ENCODE measurements at regions not wholly inside any gene's neighbourhood (a gene's known extent, or its start where the extent isn't known, plus 50 kb on each side); places are given as distances from the start of the nearest gene placed in this dataset.

DNA sequence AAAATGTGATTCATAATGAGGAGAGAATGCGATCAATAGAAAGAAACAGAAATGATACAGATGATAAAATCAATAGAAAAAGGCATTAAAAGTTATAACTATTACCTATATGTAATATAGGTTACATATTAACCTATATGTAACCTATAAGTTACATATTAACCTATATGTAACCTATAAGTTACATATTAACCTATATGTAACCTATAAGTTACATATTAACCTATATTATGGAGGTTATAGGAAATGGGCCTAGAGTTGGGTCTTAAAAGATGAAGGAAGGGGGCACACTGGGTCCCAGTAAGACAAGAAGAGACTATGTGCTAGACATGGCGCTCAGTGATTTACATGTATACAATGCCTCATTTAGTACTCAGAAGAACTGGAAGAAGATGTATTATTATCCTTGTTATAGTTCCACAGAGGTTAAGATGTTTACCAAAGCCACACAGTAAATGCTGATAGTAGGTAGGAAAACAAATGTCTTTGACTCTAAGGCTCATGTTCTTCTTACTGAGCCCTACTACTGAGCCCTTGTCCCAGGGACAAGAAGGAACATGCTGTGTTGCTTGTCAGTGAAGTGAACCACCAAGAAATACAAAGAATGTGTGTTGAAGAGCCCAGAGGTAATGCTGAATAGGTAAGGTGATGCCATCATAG is 444.6 kb upstream of the PLXNA2 start:
- TF ChIP-seq, protein P1, sequence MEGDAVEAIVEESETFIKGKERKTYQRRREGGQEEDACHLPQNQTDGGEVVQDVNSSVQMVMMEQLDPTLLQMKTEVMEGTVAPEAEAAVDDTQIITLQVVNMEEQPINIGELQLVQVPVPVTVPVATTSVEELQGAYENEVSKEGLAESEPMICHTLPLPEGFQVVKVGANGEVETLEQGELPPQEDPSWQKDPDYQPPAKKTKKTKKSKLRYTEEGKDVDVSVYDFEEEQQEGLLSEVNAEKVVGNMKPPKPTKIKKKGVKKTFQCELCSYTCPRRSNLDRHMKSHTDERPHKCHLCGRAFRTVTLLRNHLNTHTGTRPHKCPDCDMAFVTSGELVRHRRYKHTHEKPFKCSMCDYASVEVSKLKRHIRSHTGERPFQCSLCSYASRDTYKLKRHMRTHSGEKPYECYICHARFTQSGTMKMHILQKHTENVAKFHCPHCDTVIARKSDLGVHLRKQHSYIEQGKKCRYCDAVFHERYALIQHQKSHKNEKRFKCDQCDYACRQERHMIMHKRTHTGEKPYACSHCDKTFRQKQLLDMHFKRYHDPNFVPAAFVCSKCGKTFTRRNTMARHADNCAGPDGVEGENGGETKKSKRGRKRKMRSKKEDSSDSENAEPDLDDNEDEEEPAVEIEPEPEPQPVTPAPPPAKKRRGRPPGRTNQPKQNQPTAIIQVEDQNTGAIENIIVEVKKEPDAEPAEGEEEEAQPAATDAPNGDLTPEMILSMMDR (IDR thresholded peaks at IDR 0.05), result no peak
- Mint-ChIP-seq H3K9me3 (no peaks in the 10 kb centered on the region), H3K4me3 (no peak overlapping the region), H3K27me3 (peaks cover 8% of the 10 kb centered on the region), H3K27ac (no peak overlapping the region), H3K4me1 (ENCODE audit: low read depth) (no peaks in the 10 kb centered on the region), H3K36me3 (ENCODE audit: low read depth) (no peaks in the 10 kb centered on the region)
- CTCF ChIA-PET, result no interaction called here
- ATAC-seq (no peak), DNase-seq (no peak)
- intact Hi-C loops (cut with micrococcal nuclease), result no loop called here
- POLR2A ChIA-PET, result no interaction called here

DNA sequence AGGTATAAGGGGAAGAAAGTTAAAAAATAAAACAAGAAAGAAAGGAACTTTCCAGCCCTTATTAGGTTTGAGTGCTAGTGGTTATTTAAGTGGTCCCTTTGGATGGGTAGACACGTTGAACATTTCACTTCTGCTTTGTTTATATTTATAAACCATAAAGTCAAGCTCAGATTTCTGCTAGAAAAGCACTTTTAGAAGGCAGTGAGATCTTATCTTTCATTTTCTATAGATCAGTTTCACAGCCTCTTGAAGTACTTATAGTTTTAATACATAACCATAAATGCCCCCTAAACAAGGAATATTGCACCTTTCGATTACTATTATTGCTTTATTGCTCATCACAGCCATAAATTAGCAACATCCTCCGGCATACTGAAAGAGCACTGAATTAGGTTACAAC is 446.8 kb upstream of the PLXNA2 start:
- H3K4me3 Mint-ChIP-seq, result no peak overlapping the region
- intact Hi-C loops (cut with micrococcal nuclease), result no loop called here
- POLR2A ChIA-PET, result no interaction called here
- H3K27me3 Mint-ChIP-seq, result peaks cover 4% of the 10 kb centered on the region
- no peaks in the 10 kb centered on the region for H3K36me3 Mint-ChIP-seq (ENCODE audit: low read depth)
- ATAC-seq (no peak), DNase-seq (no peak)
- TF ChIP-seq, protein P1 (IDR thresholded peaks at IDR 0.05), result no peak
- H3K27ac Mint-ChIP-seq, result no peak overlapping the region
- no peaks in the 10 kb centered on the region for H3K9me3 Mint-ChIP-seq
- CTCF ChIA-PET, result no interaction called here
- no peaks in the 10 kb centered on the region for H3K4me1 Mint-ChIP-seq (ENCODE audit: low read depth)

DNA sequence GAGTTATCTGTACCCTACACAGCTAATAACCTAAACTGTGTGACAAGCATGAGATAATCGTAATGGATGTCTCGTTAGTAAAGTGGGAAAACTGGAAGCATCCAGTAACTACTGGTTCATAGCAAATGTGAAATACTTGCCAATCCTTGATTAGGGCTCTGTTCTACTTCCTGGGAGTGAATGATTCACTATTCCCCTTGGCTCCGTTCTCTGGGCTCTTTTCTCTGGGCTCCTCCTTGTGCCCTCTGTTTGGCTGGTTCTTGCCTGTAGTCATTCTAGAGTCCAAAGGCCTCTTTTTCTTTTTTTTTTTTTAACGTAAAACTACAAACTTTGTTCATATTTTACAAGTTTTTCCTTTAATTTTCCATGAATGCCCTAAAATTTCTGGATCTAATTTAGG is 465.8 kb upstream of the PLXNA2 start:
- intact Hi-C loops (cut with micrococcal nuclease), result no loop called here
- Mint-ChIP-seq H3K27me3 (no peaks in the 10 kb centered on the region), H3K9me3 (no peaks in the 10 kb centered on the region), H3K27ac (no peak overlapping the region), H3K4me1 (ENCODE audit: low read depth) (no peaks in the 10 kb centered on the region), H3K4me3 (no peak overlapping the region), H3K36me3 (ENCODE audit: low read depth) (no peaks in the 10 kb centered on the region)
- CTCF ChIA-PET, result no interaction called here
- TF ChIP-seq, protein P1 (IDR thresholded peaks at IDR 0.05), result no peak
- DNase-seq (no peak), ATAC-seq (no peak)
- POLR2A ChIA-PET, result no interaction called here

DNA sequence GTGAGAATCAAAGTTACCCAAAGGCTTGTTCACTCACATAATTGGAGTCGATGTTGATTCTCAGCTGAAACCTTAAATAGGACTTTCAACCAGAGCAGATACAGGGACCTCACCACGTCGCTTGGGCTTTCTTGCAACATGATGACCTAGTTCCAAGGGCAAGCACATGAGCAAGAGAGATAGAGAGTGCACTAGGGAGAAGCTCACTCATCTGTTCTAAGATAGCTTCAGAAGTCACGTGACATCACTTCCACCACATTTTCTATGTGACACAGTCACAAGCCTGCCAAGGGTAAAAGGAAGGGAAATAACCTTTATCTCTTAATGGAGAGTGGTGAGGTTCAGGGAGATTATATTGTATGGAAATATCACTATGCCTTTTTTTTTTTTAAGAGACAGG is 470.1 kb upstream of the PLXNA2 start:
- DNase-seq (no peak), ATAC-seq (no peak)
- Mint-ChIP-seq H3K27me3 (peaks cover 3% of the 10 kb centered on the region), H3K27ac (no peak overlapping the region), H3K4me1 (ENCODE audit: low read depth) (no peaks in the 10 kb centered on the region), H3K9me3 (no peaks in the 10 kb centered on the region), H3K4me3 (no peak overlapping the region), H3K36me3 (ENCODE audit: low read depth) (no peaks in the 10 kb centered on the region)
- TF ChIP-seq, protein P1 (IDR thresholded peaks at IDR 0.05), result no peak
- POLR2A ChIA-PET, result no interaction called here
- CTCF ChIA-PET, result interaction anchor here (1.1 kb wide), 1 partner anchor 61 kb away, joined by 3 read pairs; no protein-coding TSS in a partner anchor
- intact Hi-C loops (cut with micrococcal nuclease), result no loop called here

DNA sequence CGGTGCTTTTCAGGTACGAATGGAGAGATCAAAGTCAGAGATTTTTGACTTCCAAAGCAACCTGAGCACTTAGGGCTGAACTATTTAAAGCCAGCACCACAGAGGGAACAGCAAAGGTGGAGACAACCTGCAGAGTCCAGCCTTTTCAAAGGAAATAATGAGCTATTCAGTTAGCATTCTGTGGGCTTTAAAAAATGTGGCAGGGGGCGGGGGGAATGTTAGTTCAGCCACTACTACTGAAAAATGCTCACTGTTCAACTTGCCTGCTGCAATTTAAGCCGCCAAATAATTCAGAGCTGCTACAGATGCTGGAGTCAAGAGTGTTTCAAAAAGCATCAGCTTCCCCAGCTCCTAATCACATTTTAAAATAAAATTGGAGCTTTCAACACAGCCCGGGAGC is 473.3 kb upstream of the PLXNA2 start:
- no peak for ATAC-seq
- H3K27me3 Mint-ChIP-seq, result peaks cover 3% of the 10 kb centered on the region
- H3K4me3 Mint-ChIP-seq, result no peak overlapping the region
- no peaks in the 10 kb centered on the region for H3K4me1 Mint-ChIP-seq (ENCODE audit: low read depth)
- ChIA-PET POLR2A (interaction anchor here (0.5 kb wide), 1 partner anchor 375 kb away, joined by 3 read pairs; no protein-coding TSS in a partner anchor), CTCF (no interaction called here)
- H3K36me3 Mint-ChIP-seq (ENCODE audit: low read depth), result no peaks in the 10 kb centered on the region
- H3K27ac Mint-ChIP-seq, result no peak overlapping the region
- intact Hi-C loops (cut with micrococcal nuclease), result no loop called here
- DNase-seq, result no peak
- H3K9me3 Mint-ChIP-seq, result peaks cover 16% of the 10 kb centered on the region
- TF ChIP-seq, protein P1 (IDR thresholded peaks at IDR 0.05), result no peak
